C4-2B (cell line): ENCODE measurements at regions not wholly inside any gene's neighbourhood (a gene's known extent, or its start where the extent isn't known, plus 50 kb on each side); places are given as distances from the start of the nearest gene placed in this dataset.

Source experiments
- H3K27ac ChIP-seq: fragments of 450-650 bp; 2 replicates; pipeline ENCODE4 v1.5.1; 2017
- CTCF ChIP-seq: fragments of 450-650 bp; conservative IDR thresholded peaks from 2 replicates; pipeline ENCODE4 v1.5.1; 2017; ENCODE audit warnings: mild to moderate bottlenecking
- ZFX ChIP-seq: fragments of 450-650 bp; IDR thresholded peaks from 2 replicates; pipeline ENCODE4 v1.6.1; 2017

DNA sequence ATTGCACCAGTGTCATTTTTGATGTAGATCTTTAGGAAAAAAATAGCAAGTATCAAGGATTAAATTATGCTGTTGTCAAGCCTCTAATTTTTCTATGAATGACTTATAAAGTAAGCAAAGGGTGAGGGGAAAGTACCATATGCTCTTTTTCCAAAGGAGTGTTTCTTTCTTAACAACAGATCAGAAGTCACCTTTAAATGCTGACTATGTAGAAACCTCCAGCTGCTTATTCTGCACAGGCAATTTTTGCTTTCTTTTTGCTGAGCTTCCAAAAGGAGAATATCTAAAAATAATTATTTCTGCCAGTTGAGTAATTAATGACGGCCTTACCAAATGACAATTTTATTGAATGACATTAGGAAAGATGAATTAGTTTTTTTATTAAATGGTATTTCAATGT, 390.6 kb upstream of the MANEA start:
- H3K27ac ChIP-seq = no peak overlapping the region
- TF ChIP-seq CTCF = no peak
- TF ChIP-seq ZFX = no peak

GRCh38 chr6:95197590-95197989, 379.7 kb upstream of the MANEA start:
- TF ChIP-seq CTCF (no peak), ZFX (no peak)
- H3K27ac ChIP-seq = no peak overlapping the region

DNA sequence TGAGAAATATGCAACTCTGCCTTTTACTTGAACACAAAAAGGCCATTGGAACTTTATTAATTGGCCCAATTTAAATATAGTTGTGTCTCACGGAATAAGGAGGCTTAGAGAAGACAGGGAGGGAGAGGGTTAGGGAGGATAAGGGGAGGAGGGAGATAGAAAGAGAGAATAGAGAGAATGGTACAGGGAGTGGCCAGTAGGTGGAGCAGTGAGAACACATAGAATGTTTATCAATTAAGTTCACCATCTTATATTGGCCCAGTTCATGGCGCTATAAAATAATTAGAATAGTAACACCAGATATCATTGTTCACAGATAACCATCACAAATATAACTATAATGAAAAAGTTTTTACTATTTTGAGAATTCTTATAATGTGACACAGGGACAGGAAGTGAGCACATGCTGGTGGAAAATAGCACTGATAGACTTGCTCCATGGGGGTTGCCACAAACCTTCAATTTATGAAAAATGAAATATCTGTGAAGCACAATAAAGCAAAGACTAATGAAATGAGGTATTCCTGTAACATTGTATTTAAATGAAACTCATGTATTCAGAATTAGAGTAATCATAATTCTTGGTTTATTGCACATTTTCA, 374.1 kb upstream of the MANEA start:
- H3K27ac ChIP-seq = no peak overlapping the region
- TF ChIP-seq ZFX = no peak
- peak; percentile 85 for TF ChIP-seq CTCF

- H3K27ac ChIP-seq = no peak overlapping the region
- no peak for TF ChIP-seq CTCF
- TF ChIP-seq ZFX = no peak
Measured at GRCh38 chr6:95204178-95204577, 373.2 kb upstream of the MANEA start.

GRCh38 chr6:95208621-95209020, 368.7 kb upstream of the MANEA start:
- no peak overlapping the region for H3K27ac ChIP-seq
- TF ChIP-seq CTCF (no peak), ZFX (no peak)

GRCh38 chr6:95209074-95209473, 368.3 kb upstream of the MANEA start:
- no peak overlapping the region for H3K27ac ChIP-seq
- no peak for TF ChIP-seq CTCF
- no peak for TF ChIP-seq ZFX

- H3K27ac ChIP-seq = no peak overlapping the region
- TF ChIP-seq CTCF (no peak), ZFX (no peak)
Measured at GRCh38 chr6:95216555-95216954, 360.8 kb upstream of the MANEA start.
